MM.1S (cell line): ENCODE measurements at regions not wholly inside any gene's neighbourhood (a gene's known extent, or its start where the extent isn't known, plus 50 kb on each side); places are given as distances from the start of the nearest gene placed in this dataset.

Experiments
- DNase-seq: peaks from one replicate; pipeline ENCODE4 v3.0.0-alpha.2; 2015
- H2AFZ ChIP-seq: fragments of 300-600 bp; sonication (generic); 2 replicates; pipeline ENCODE4 v1.6.0; 2016; ENCODE audit warnings: antibody characterized with exemption, low read length
- H3F3A ChIP-seq: fragments of 300-600 bp; sonication (generic); 2 replicates; pipeline ENCODE4 v1.6.1; 2016; ENCODE audit warnings: mild to moderate bottlenecking, antibody characterized with exemption, low read length, moderate library complexity, mixed read lengths; ENCODE audit not compliant: insufficient read depth
- H3K27ac ChIP-seq: fragments of 300-600 bp; sonication (generic); 2 replicates; pipeline ENCODE4 v1.5.1; 2016; ENCODE audit warnings: mild to moderate bottlenecking, low read length
- H3K27me3 ChIP-seq: fragments of 300-600 bp; sonication (generic); replicated peaks from 2 replicates; pipeline ENCODE4 v1.6.0; 2016; ENCODE audit warnings: low read length; ENCODE audit not compliant: insufficient read depth
- H3K36me3 ChIP-seq: fragments of 300-600 bp; sonication (generic); replicated peaks from 2 replicates; pipeline ENCODE4 v1.6.1; 2016; ENCODE audit warnings: mild to moderate bottlenecking, low read length, mixed read lengths; ENCODE audit not compliant: insufficient read depth
- H3K4me1 ChIP-seq: fragments of 300-600 bp; sonication (generic); 2 replicates; pipeline ENCODE4 v1.6.1; 2016; ENCODE audit warnings: low read length, mixed read lengths
- H3K4me2 ChIP-seq: fragments of 300-600 bp; sonication (generic); 2 replicates; pipeline ENCODE4 v1.6.0; 2016; ENCODE audit warnings: low read depth, low read length
- H3K4me3 ChIP-seq: fragments of 300-600 bp; sonication (generic); 2 replicates; pipeline ENCODE4 v1.5.1; 2016; ENCODE audit warnings: low read length, mixed read lengths
- H3K79me2 ChIP-seq: fragments of 300-600 bp; sonication (generic); 2 replicates; pipeline ENCODE4 v1.6.1; 2016; ENCODE audit warnings: mixed run types, low read length, mixed read lengths
- H3K9ac ChIP-seq: fragments of 300-600 bp; sonication (generic); 2 replicates; pipeline ENCODE4 v1.6.1; 2016; ENCODE audit warnings: low read length, mixed read lengths
- H3K9me2 ChIP-seq: fragments of 300-600 bp; sonication (generic); replicated peaks from 2 replicates; pipeline ENCODE4 v1.6.1; 2016; ENCODE audit warnings: mild to moderate bottlenecking, low read length, mixed read lengths; ENCODE audit not compliant: insufficient read depth
- H3K9me3 ChIP-seq: fragments of 300-600 bp; sonication (generic); replicated peaks from 2 replicates; pipeline ENCODE4 v1.6.1; 2016; ENCODE audit warnings: mild to moderate bottlenecking, low read length, mixed read lengths; ENCODE audit not compliant: insufficient read depth
- H4K20me1 ChIP-seq: fragments of 300-600 bp; sonication (generic); 2 replicates; pipeline ENCODE4 v1.6.1; 2016; ENCODE audit warnings: mild to moderate bottlenecking, low read length, moderate library complexity, mixed read lengths; ENCODE audit not compliant: insufficient read depth
- CTCF ChIP-seq: fragments of 300-600 bp; sonication (generic); IDR thresholded peaks from 2 replicates; pipeline ENCODE4 v1.5.1; 2016; ENCODE audit warnings: antibody characterized with exemption, low read length, mixed read lengths
- EZH2 ChIP-seq: fragments of 300-600 bp; sonication (generic); optimal IDR thresholded peaks from 2 replicates; pipeline ENCODE3; 2017; ENCODE audit warnings: low read depth, mild to moderate bottlenecking, antibody characterized with exemption, low read length, mixed read lengths
- EZH2phosphoT487 ChIP-seq: fragments of 300-600 bp; sonication (generic); IDR thresholded peaks from 2 replicates; pipeline ENCODE4 v1.6.1; 2018; ENCODE audit warnings: antibody characterized with exemption, low read length

GRCh38 chr20:48465271-48465670, 362.5 kb downstream of the PREX1 start:
- Histone ChIP-seq H3F3A (no peaks in the 10 kb centered on the region), H3K9ac (no peak overlapping the region), H2AFZ (no peak overlapping the region), H3K4me1 (no peaks in the 10 kb centered on the region), H3K9me2 (no peaks in the 10 kb centered on the region), H3K9me3 (no peaks in the 10 kb centered on the region), H3K79me2 (no peaks in the 10 kb centered on the region), H3K4me2 (no peak overlapping the region), H3K4me3 (no peak overlapping the region), H3K27me3 (no peaks in the 10 kb centered on the region), H4K20me1 (no peaks in the 10 kb centered on the region), H3K36me3 (no peaks in the 10 kb centered on the region), H3K27ac (no peak overlapping the region)
- DNase-seq: no peak
- TF ChIP-seq EZH2phosphoT487 (no peak), EZH2 (no peak), CTCF (no peak)

GRCh38 chr20:48463916-48464315, 363.9 kb downstream of the PREX1 start:
- H3K36me3 ChIP-seq: no peaks in the 10 kb centered on the region
- no peak overlapping the region for H3K4me3 ChIP-seq
- H2AFZ ChIP-seq: no peak overlapping the region
- TF ChIP-seq CTCF (no peak), EZH2phosphoT487 (no peak), EZH2 (no peak)
- no peaks in the 10 kb centered on the region for H3F3A ChIP-seq
- H3K79me2 ChIP-seq: no peaks in the 10 kb centered on the region
- DNase-seq: no peak
- H3K9me2 ChIP-seq: no peaks in the 10 kb centered on the region
- no peaks in the 10 kb centered on the region for H3K4me1 ChIP-seq
- H3K27me3 ChIP-seq: no peaks in the 10 kb centered on the region
- H3K9me3 ChIP-seq: no peaks in the 10 kb centered on the region
- H3K27ac ChIP-seq: no peak overlapping the region
- no peak overlapping the region for H3K4me2 ChIP-seq
- H3K9ac ChIP-seq: no peak overlapping the region
- no peaks in the 10 kb centered on the region for H4K20me1 ChIP-seq

- Histone ChIP-seq H3F3A (no peaks in the 10 kb centered on the region), H3K79me2 (no peaks in the 10 kb centered on the region), H3K4me3 (no peak overlapping the region), H3K9ac (no peak overlapping the region), H4K20me1 (no peaks in the 10 kb centered on the region), H3K4me2 (no peak overlapping the region), H3K36me3 (no peaks in the 10 kb centered on the region), H3K9me2 (no peaks in the 10 kb centered on the region), H3K27me3 (no peaks in the 10 kb centered on the region), H3K9me3 (no peaks in the 10 kb centered on the region), H3K27ac (no peak overlapping the region), H3K4me1 (no peaks in the 10 kb centered on the region), H2AFZ (no peak overlapping the region)
- no peak for DNase-seq
- TF ChIP-seq EZH2: no peak
- no peak for TF ChIP-seq CTCF
- TF ChIP-seq EZH2phosphoT487: no peak
These were observed 364.6 kb downstream of the PREX1 start for GRCh38 chr20:48463096-48463720.
